Inflammatory macrophage treated with lipopolysaccharide for 1 hour (primary cell): ENCODE measurements at regions not wholly inside any gene's neighbourhood (a gene's known extent, or its start where the extent isn't known, plus 50 kb on each side); places are given as distances from the start of the nearest gene placed in this dataset.

Experiments
- DNase-seq, 2 donors: peaks; one replicate each; pipeline ENCODE4 v3.0.0-alpha.2; 2020 to 2022

DNA sequence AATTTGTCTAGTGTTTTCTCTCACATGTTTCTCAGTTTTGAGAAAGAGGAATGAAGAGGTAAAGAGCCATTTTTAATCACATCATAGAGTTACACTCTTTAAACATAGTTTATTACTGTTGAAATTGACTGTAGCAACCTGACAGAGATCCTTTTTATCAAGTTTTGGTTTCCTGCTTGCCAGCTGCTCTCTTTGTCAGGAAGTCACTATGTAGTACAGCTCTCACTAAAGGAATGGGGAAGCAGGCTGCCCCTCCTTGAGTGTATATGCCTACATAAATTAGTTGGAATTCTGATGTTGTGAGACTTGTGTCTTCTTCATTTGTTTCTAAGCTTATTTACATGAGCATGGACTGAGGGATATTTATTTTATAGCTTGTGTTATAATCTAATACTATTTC is 1274.0 kb upstream of the CELF2 start:
- no peak for DNase-seq

DNA sequence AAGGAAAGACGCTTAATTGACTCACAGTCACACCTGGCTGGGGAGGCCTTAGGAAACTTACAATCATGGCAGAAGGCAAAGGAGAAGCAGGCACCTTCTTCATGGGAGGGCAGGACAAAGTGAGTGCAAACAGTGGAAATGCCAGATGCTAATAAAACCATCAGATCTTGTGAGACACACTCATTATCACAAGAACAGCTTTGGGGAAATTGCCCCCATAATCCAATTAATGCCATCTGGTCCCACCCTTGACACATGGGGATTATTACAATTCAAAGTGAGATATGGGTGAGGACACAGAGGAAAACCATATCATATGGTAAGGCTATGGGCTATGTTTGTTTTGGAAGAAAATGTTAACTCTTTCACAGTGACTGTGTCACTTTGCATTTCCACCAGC is 1272.5 kb upstream of the CELF2 start:
- no peak for DNase-seq

DNA sequence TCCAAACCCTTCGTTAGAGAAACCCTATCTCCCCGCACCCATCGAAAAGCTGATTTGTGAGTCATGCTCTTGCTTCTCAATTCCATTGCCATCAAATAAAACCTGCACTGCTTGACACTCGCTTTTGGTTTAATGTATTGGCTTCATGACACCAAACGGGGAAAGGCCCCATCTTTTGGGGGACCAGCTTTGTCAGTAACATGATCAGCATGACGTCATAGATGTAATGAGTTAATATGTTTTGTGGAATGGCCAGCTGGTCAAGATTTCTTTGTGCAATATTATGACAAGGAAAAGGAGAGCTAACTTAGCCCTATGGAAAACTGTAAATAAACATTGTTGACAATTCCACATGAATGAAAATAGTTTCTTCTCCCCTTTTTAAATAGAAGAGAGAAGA is 1260.5 kb upstream of the CELF2 start:
- no peak for DNase-seq

DNA sequence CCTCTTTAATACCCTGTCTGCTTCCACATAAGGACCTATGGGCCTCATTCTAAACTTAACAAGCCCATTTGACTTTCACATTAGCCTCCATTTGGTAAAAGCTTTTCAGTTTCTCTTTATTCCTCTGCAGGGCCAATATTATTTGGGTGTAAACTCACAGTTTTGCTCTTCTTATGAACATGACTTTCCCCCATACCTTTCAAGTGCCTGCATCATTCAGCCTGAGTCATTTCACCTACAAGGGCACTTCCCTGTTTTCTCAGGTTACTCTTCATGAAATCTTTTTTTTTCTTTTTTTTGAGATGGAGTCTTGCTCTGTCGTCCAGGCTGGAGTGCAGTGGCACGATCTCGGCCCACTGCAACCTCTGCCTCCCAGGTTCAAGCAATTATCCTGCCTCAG is 1258.1 kb upstream of the CELF2 start:
- no peak for DNase-seq

DNA sequence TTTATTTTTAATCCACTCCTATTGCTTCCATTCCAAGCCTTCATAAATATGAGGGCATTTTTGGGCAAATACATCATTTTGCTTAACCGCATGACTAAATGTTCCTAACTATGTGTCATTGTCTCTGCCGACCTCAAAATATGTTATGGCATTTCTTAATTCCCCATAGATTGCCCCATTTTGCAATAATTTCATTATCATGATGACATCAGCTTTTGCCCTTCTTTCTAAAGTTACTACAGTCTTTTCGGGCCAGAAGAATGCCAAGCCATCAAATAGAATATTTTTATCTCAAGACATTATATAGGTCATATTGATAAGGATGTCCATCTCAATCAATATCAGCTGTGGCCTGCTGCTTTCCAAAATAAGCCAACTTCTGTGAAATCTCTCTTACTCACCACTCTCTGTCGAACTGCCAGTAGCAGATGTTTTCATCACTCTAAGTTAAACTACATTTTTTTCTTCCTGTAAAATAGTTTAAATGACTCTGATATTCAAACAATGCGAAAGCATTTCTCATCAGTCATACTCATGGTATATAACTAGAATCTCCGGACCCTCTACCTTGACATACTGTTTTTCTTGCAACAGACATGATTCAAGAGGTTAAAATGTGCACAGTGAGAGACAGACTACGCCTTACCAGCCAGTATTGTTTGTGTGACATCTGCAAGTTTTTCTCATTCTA is 1254.6 kb upstream of the CELF2 start:
- no peak for DNase-seq

DNA sequence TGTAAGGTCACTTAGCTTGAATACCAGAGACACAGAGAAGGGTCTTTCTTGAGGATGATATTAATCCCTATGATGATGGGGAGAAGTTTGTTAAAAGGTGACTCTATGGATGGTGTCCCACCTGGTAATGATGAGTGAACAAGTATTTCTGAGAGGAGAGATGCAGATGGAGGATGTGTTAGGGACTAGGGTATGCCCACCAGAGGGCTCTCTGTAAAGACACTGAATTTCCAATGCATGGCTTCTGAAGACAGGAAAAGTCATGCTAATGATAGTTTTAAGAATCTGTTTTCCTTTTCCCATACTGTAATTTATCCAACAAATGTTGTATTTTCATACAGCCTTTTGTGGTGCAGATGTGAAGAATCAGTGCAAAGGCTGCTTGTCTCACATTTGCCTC is 1250.9 kb upstream of the CELF2 start:
- no peak for DNase-seq

DNA sequence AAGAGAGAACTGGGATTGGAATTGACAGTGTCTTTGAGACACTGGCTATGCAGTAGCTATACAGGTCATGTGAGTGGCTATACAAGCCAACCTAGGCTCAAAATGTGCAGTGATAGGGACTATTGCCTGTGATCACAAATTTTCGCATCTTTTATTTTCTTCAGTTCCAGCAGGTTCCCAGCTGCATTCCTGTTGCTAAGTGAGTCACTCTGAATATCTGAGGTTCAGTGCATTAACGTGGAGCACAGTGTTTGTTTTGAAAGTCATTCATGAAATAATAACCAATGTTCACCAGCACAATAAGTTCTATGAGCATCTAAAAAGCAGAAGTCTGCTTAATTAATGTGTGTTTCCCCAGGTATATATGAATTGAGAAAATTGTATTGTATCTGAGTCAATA is 1236.0 kb upstream of the CELF2 start:
- no peak for DNase-seq

DNA sequence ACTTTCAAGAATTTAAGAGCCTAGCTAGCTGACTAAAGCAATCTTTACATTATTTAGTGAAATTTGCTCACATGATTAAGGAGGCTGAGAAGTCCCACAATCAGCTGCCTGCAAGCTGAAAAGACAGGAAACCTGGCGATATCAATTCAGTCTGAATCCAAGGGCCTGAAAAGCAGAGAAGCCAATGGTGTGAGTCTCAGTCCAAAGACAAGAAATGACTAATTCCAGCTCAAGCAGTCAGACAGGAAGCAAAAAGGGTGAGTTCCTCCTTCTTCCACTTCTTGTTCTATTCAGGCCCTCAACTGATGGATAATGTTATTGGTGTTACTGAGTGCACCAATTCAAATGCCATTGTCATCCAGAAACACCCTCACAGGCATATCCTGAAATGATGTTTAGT is 1231.6 kb upstream of the CELF2 start:
- no peak for DNase-seq

DNA sequence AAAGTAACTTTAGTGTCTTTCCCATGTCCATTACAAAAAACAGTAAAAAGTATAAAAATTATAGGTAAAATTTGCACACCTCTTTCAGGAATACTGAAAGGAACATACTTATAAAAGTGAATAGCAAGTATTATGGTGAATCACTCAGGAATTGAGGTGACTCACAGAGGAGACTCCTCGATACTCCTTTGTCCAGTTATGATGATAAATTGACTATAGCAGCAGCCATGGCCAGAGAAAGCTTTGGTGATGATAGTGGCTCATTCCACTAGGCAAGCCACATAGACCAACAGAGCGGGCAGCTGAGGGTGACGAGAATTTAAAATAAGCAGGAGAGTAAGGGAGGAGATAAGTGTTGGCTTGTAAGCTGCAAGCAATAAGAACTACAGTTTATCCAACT is 1231.1 kb upstream of the CELF2 start:
- DNase-seq, result no peak

DNA sequence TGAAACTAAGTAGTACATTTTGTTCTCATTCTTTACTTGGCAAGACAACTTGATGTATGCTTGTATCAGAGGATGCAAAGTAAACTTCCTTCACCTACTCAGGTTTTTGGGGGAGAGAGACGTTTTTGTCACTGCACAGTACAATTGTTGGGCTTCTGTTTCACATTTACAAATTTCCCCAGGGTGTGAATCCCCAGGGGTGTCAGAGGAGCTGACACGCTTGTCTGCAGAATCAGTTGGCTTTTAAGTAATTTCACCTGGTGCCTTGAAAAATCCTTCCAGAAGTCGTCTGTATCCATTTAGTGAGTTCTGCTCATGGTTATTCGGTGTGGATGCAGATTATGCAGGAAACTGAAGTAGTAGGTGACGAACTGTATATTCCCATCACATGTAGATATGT is 1227.7 kb upstream of the CELF2 start:
- DNase-seq, result no peak

DNA sequence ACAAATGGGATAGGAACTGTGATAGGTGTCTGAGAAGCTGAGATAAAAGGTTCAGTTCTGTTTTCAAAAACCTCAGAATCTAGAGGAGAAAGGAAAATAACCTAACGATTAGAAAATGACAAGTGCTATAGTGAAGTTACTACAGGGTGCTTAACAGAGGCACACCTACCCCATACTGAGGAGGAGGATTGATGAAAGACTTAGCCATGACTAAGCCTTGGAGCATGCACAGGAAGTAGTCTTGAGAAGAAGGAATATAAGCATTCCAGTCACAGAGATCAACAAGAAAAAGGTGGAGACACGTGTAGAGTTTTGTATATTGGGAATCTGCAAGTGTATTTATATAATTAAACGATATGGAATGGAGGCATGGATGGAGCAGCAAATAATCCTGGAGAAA is 1225.5 kb upstream of the CELF2 start:
- DNase-seq, result no peak

DNA sequence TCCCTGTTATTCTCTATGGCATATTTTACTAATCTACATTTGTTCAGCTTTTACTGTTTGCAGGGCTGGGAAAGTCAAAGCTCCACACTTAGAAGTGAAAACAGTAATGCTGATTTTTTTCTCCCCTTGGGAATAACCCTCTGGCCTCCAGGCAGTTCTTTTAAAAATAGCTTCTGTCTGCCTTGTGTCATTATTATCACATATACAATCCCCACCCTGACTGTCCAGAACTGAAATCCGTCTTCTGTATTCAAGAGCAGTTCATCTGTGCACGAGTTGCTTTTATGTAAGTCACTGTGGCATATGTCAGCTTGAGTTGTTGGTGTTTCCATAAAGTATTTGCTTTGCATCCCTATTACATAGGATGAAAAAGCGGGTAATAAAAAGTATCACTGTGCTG is 1221.1 kb upstream of the CELF2 start:
- no peak for DNase-seq

DNA sequence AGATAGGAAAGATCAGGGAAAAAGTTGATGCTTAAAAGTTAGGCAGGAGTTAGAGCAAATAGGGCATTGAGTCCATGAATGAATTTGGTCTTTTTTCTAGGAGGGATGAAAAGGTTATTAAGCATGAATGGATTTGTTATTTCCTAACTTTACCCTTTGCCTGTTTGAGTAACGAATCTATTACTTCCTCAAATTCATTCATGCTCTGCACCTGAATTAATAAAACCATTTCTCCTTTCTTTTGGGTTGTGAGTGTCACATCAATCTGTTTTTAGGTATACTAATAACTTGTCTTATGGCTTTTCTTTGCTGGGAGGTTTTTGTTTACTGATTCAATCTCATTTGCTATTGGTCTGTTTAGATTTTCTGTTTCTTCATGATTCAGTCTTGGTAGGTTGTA is 1217.7 kb upstream of the CELF2 start:
- DNase-seq, result no peak

DNA sequence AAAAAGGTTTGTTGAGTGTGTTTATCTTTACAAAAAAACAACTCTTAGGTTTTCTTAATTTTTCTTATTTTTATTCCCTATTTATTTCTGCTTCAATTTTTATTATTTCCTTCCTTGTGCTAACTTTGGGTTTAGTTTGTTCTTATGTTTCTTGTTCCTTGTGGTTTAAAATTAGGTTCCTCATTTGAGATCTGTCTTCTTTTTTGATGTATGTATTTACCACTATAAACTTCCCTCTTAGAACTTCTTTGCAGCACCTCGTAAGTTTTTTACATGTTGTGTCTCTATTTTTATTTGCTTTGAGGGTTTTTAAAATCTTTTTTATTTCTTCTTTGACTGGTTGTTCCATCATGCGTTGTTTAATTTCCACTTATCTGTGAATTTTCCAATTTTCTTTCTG is 1217.1 kb upstream of the CELF2 start:
- DNase-seq, result no peak

DNA sequence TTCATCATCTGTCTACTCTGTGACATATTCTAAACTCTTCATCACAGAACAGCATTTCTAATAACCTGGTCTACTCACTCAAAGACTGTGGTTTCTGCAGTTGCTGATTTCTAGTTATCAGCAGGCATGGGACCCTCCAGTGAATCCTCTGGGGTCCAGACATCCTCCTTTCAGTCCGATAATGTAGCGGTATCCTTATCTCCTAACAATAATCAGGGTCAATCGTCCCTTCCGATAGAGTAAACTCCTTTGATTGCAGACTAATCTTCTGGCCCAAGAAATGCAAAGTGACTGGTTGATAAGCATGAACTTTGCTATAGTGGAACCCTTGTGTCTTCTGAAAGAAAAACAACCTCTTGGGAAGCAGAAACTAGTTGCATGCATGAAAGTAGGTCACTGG is 1209.8 kb upstream of the CELF2 start:
- DNase-seq, result no peak

DNA sequence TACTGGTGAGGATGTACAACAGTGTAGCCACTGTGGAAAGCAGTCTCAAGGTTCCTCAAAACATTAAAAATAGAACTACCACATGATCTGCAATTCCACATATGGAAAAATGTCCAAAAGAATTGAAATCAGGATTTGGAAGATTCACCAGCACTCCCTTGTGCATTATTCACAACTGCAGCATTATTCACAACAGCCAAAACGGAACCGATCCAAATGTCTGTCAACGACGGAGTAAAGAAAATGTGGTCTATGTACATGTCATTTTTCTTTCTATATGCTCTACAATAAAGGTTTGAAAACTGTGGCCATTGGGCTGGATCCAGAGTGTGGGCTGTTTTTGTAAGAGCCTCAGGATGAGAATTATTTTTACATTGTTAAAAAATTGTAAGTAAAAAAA is 1206.1 kb upstream of the CELF2 start:
- DNase-seq, result no peak

DNA sequence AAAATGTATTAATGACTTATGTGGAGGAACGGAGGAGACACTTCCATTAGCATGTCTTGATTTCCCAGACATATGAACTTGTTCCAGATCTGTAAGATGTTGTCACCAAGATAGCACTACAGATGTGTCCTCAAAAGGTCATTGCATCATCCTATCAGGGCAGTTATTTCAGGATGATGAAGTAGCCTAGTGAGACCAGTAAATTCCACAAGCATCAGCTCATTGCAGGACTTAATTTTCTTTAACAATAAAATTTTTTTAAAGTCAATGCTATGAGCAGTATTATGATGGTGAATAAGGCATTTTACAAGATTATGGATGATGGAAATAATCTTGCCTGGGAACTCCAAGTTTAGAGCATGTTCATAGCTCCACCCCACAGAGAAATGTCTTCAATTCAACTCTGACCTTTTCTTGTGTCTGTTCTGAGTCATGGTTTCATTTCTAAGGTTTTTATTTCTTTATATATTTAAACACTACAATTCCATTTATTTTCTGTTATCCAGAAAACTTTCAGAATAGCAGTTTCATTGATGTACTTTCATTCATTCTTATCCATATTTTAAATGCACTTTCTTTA is 1203.3 kb upstream of the CELF2 start:
- no peak for DNase-seq

DNA sequence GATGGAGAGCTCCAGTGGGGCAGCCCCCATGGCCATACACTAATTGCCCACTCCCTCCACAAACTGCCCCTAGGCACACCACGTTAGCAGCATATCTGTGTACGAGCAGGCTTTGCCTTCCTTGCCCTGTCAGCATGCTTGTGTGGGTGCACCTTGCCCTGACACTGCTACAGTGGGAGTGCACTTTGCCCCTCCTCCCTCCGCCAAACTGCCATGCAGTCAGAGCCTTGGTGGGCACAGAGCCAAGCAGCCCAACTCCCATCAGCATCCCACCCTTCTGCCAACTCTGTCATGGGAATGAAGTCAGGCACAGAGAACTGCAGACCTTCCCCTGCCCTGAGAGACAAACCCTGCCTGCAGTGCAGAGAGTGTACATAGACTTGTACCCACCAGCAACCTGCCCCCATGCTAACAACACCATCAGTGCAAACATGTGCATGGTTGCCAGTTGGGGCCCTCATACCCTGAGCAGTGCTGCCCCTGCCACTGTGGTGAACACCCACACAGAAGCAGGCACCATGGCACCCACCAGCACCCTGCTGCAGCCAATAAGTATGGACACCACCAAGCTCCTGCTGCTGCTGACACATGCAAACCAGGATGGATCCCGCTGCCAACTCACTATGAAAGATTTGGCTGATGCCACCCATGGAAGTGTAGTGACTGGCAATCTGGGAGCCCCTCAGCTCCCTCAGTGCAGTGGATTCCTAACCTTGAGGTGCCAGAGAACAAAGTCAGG is 1197.7 kb upstream of the CELF2 start:
- no peak for DNase-seq

DNA sequence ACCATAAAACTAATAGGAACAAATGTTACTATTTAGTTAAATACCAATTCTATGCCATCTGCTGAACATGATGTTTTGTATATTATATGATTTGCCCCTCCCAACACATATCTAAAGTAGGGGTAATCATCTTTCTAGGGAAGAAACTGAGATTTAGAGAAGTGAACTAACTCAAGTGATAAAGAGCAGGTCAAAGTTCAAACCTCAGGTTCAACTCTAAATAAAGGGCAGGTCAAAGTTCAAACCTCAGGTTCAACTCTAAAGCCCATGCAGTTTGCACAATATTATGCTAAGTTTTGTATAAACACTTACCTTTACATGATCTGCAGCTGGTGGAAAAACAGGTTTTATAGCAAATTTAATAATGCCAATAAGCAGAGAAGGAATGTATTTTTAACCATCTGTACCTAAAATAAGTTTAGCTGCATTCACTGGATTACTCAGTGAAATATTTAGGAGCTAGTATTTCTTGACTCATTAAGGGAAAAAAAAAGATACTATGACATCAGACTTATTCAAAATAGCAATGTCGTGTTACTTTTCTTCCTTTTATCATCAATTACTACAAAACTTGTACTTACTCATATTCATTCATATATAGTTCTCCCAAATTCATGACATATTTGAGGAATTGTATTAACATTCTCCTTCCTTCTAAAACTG is 1194.3 kb upstream of the CELF2 start:
- no peak for DNase-seq

DNA sequence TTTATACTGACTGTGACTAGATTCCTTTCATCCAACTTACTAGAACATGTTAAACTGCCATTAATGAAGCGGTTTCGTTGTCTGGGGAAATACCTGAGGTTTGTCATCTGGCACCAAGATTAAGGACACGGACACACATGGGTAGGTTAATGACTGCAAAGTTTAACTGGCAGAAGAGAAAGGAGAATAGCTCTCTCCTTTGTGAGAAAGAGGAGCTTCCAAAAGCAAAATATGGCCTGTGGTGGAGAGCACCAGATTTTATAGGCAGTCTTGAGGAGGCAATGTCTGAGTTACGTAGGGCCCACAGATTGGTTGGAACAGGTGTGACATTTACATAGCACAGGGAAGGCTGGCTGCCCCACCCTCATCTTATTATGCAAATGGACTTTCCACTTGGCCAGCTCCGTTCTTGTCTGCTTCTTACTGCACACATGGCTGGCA is 1193.0 kb upstream of the CELF2 start:
- DNase-seq, result no peak

DNA sequence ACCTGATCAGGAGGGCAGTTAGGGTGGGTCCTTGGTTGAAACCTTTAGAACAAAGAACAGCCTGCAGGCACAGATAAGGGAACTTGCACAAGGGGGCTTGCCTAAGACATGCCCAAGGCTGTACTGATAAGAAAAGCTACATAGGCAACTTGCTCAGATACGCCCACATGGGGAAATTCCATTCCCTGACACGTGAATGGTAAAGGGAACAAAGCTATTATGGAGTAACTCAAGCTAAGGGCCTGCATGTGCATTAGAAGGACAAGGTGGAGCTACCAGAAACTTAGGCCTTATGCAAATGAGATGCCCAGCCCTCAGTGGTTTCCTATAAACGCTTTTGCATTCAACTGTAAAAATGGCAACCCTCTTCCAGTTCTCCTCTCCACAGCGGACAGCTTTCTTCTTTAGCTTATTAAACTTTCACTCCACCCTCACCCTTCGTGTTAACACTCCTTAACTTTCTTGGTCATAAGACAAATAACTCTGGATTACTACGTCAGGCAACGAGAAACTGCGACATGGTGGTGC is 1192.1 kb upstream of the CELF2 start:
- peak; percentile 4 to 47 for DNase-seq

DNA sequence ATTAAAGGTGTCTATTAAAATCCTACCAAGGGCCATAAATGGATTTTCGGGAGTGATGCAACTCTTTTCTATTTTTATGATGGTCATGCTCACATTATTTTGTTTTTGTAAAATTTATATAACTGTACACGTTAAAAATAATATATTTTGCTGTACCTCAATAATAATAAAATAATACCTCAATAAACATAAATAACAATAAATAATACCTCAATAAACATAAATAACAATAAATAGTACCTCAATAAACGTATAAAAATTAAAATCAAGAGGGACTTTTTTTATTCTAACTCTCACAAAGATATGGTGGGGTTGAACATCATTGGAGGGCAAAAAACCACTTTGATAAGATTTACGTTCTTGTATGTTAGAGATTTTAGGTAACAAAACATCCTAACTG is 1189.6 kb upstream of the CELF2 start:
- DNase-seq, result no peak

DNA sequence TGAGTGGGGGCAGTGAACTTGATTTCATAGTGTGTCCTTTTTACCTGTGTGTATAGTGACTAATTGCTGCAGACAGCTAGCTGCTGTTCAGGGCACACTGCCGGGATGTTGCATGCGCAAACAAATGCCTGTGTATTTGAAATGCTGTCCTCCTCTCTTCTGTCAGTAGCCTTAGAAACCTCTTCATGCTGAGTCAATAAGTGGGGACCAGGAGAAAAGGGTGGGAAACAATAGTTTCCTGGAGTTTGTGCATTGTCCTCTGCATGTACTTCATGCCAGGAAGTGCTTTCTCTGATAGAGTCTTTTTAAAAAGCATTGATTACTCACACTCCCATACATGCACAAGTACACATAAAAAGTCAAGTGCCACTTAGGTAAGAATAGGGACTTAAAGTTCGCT is 1183.7 kb upstream of the CELF2 start:
- DNase-seq, result no peak

DNA sequence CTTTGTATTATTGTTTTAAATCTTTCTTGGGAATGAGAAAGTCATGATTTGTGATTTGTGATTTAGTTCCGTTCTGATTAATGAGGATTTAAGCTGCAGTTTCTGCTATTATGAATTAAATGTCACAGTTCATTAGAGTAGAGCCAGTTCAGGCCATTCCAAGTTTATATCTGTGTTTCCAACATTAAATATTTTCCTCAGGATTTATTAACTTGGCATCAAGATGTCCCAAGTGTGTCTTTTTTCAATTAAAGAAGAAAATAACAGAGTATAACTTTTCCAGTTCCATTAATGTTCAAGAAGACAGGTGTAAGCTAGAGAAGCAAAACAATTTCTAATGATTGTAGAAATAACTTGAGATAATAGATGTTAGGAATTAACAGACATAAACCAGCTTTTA is 1183.2 kb upstream of the CELF2 start:
- DNase-seq, result no peak
